Stomach (tissue), 4 donors: ENCODE measurements at regions not wholly inside any gene's neighbourhood (a gene's known extent, or its start where the extent isn't known, plus 50 kb on each side); places are given as distances from the start of the nearest gene placed in this dataset.

Source experiments
- EP300 ChIP-seq: sonication (generic); formaldehyde crosslinking; IDR thresholded peaks from one replicate; pipeline ENCODE4 v1.6.1; 2017; ENCODE audit warnings: antibody characterized with exemption
- TF ChIP-seq, protein P1 (sequence below), 7 experiments: fragments of 450-650 bp in 4 of 7; fragments of 200-600 bp in 3 of 7; sonication (generic) in 3 of 7; IDR thresholded peaks; one replicate each; pipeline ENCODE4 v1.5.1; 2016 to 2019; ENCODE audit warnings: antibody characterized with exemption in 7 of 7, control low read depth in 2 of 7, mild to moderate bottlenecking in 1 of 7

DNA sequence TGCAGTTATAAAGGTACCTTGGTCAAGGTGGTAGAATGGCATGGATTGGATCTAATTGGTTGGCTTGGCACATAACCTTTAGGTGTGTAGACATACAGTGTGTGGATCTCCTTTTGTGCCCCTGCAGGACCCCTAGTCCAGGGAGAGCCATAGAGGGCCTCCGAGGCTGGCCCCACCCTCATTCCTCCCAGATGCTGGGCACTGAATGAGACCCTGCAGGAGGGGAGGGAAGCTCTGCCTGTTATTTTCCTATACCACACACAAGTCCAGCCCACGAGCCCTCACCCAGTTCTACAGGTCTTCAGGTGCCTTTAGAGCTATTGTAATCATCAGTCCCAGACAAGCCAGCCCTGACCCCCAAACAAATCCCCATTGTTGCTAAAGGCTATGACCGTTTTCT is 58.9 kb downstream of the KCNF1 start:
- TF ChIP-seq, protein P1, sequence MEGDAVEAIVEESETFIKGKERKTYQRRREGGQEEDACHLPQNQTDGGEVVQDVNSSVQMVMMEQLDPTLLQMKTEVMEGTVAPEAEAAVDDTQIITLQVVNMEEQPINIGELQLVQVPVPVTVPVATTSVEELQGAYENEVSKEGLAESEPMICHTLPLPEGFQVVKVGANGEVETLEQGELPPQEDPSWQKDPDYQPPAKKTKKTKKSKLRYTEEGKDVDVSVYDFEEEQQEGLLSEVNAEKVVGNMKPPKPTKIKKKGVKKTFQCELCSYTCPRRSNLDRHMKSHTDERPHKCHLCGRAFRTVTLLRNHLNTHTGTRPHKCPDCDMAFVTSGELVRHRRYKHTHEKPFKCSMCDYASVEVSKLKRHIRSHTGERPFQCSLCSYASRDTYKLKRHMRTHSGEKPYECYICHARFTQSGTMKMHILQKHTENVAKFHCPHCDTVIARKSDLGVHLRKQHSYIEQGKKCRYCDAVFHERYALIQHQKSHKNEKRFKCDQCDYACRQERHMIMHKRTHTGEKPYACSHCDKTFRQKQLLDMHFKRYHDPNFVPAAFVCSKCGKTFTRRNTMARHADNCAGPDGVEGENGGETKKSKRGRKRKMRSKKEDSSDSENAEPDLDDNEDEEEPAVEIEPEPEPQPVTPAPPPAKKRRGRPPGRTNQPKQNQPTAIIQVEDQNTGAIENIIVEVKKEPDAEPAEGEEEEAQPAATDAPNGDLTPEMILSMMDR (IDR thresholded peaks at IDR 0.05), result no peak
- TF ChIP-seq EP300, result no peak
